HCT116 (cell line): ENCODE measurements at regions not wholly inside any gene's neighbourhood (a gene's known extent, or its start where the extent isn't known, plus 50 kb on each side); places are given as distances from the start of the nearest gene placed in this dataset.

Experiments used
- CTCF ChIP-seq, 3 experiments: fragments of 200-600 bp in 1 of 3; sonication (generic) in 1 of 3; IDR thresholded peaks in 2 of 3; conservative IDR thresholded peaks in 1 of 3; 2 replicates each; pipeline ENCODE4 v1.5.1; 2012 to 2017; ENCODE audit warnings: low read depth in 2 of 3, low read length in 2 of 3, antibody characterized with exemption in 1 of 3, borderline replicate concordance in 1 of 3, control low read depth in 1 of 3, mild to moderate bottlenecking in 1 of 3, mixed read lengths in 1 of 3, mixed run types in 1 of 3, moderate library complexity in 1 of 3; ENCODE audit not compliant: insufficient read depth in 1 of 3
- REST ChIP-seq: IDR thresholded peaks from 2 replicates; pipeline ENCODE4 v1.6.1; 2012; ENCODE audit warnings: low read depth

GRCh38 chr3:177351757-177352158 is 154.5 kb upstream of the TBL1XR1 start:
- no peak for TF ChIP-seq CTCF (IDR thresholded peaks at IDR 0.05 in 2 of 3, conservative IDR thresholded peaks at IDR 0.05 in 1 of 3; ENCODE audit: borderline replicate concordance in 1 of 3, insufficient read depth in 1 of 3, low read depth in 2 of 3, low read length in 2 of 3)
- no peak for TF ChIP-seq REST
